ENCODE measurements at regions not wholly inside any gene's neighbourhood (a gene's known extent, or its start where the extent isn't known, plus 50 kb on each side); places are given as distances from the start of the nearest gene placed in this dataset.

GRCh38 chr1:232872284-232872683, 67.1 kb downstream of the MAP10 start:
- H3K36me3 ChIP-seq (ENCODE audit: control insufficient read depth in 4 of 4, insufficient read depth in 3 of 4, low read depth in 1 of 4, low read length in 3 of 4), result no peaks in the 10 kb centered on the region
- WGBS, result 96% methylated on average over 3 of the region's 3 CpGs
- H3K27ac ChIP-seq (ENCODE audit: low read depth in 1 of 2, low read length in 2 of 2), result no peak overlapping the region
- no peak for TF ChIP-seq FOXA2 (IDR thresholded peaks at IDR 0.05)
- TF ChIP-seq SP1 (IDR thresholded peaks at IDR 0.05), result no peak
- TF ChIP-seq HNF4G (IDR thresholded peaks at IDR 0.05), result no peak
- TF ChIP-seq YY1 (IDR thresholded peaks at IDR 0.05), result no peak
- TF ChIP-seq ATF3 (IDR thresholded peaks at IDR 0.05), result no peak
- no peak for TF ChIP-seq RXRA (IDR thresholded peaks at IDR 0.05)
- no peak for TF ChIP-seq EGR1 (IDR thresholded peaks at IDR 0.05; ENCODE audit: low read depth in 2 of 2)
- TF ChIP-seq REST (IDR thresholded peaks at IDR 0.05), result no peak
- no peak for TF ChIP-seq TAF1 (conservative IDR thresholded peaks at IDR 0.05)
- TF ChIP-seq, protein P1, sequence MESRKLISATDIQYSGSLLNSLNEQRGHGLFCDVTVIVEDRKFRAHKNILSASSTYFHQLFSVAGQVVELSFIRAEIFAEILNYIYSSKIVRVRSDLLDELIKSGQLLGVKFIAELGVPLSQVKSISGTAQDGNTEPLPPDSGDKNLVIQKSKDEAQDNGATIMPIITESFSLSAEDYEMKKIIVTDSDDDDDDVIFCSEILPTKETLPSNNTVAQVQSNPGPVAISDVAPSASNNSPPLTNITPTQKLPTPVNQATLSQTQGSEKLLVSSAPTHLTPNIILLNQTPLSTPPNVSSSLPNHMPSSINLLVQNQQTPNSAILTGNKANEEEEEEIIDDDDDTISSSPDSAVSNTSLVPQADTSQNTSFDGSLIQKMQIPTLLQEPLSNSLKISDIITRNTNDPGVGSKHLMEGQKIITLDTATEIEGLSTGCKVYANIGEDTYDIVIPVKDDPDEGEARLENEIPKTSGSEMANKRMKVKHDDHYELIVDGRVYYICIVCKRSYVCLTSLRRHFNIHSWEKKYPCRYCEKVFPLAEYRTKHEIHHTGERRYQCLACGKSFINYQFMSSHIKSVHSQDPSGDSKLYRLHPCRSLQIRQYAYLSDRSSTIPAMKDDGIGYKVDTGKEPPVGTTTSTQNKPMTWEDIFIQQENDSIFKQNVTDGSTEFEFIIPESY (IDR thresholded peaks at IDR 0.05), result no peak
- TF ChIP-seq MAX (IDR thresholded peaks at IDR 0.05), result no peak
- no peak for TF ChIP-seq HNF4A (conservative IDR thresholded peaks at IDR 0.05)
- TF ChIP-seq FOXA1 (IDR thresholded peaks at IDR 0.05), result no peak
- TF ChIP-seq, protein P2, sequence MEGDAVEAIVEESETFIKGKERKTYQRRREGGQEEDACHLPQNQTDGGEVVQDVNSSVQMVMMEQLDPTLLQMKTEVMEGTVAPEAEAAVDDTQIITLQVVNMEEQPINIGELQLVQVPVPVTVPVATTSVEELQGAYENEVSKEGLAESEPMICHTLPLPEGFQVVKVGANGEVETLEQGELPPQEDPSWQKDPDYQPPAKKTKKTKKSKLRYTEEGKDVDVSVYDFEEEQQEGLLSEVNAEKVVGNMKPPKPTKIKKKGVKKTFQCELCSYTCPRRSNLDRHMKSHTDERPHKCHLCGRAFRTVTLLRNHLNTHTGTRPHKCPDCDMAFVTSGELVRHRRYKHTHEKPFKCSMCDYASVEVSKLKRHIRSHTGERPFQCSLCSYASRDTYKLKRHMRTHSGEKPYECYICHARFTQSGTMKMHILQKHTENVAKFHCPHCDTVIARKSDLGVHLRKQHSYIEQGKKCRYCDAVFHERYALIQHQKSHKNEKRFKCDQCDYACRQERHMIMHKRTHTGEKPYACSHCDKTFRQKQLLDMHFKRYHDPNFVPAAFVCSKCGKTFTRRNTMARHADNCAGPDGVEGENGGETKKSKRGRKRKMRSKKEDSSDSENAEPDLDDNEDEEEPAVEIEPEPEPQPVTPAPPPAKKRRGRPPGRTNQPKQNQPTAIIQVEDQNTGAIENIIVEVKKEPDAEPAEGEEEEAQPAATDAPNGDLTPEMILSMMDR (IDR thresholded peaks at IDR 0.05; ENCODE audit: low read depth, low read length, missing input control), result no peak
- no peak for TF ChIP-seq NR2F2 (IDR thresholded peaks at IDR 0.05)
- no peak overlapping the region for H3K4me3 ChIP-seq (ENCODE audit: low read depth in 1 of 3, low read length in 3 of 3)
- H3K4me1 ChIP-seq (ENCODE audit: control insufficient read depth in 4 of 4, insufficient read depth in 4 of 4, low read length in 3 of 4), result peaks cover 0 to 9% (median 5%) of the 10 kb centered on the region in 4 donors
- H3K9ac ChIP-seq (ENCODE audit: low read depth in 1 of 2, low read length in 2 of 2), result no peak overlapping the region
- no peak for DNase-seq (ENCODE audit: low spot score)
- no peaks in the 10 kb centered on the region for H3K9me3 ChIP-seq (ENCODE audit: control insufficient read depth in 4 of 4, low read length in 3 of 4)
- no peaks in the 10 kb centered on the region for H3K27me3 ChIP-seq (ENCODE audit: control insufficient read depth in 4 of 4, insufficient read depth in 4 of 4, low read length in 3 of 4)

DNA sequence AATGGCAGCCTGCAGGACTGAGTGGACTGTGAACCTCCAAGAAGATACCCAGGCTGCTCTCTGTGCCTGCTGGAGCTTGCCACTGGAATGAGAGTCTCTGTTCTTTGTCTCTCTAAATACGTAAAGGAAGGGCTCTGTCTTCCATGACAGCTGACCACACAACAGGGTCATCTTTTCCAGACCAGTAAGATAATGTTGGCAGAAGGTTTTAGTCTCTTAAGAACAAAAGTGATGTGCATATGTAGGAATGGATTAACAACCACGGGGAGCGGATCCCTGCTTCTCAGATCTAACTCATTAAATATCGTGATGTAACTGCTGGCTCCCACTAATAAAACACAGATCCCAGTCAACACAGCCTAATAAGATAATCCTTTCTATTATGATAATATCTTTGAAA, 67.5 kb downstream of the MAP10 start:
- H3K36me3 ChIP-seq (ENCODE audit: control insufficient read depth in 4 of 4, insufficient read depth in 3 of 4, low read depth in 1 of 4, low read length in 3 of 4), result no peaks in the 10 kb centered on the region
- no peak overlapping the region for H3K27ac ChIP-seq (ENCODE audit: low read depth in 1 of 2, low read length in 2 of 2)
- no peak overlapping the region for H3K9ac ChIP-seq (ENCODE audit: low read depth in 1 of 2, low read length in 2 of 2)
- peaks cover 0 to 9% (median 5%) of the 10 kb centered on the region in 4 donors for H3K4me1 ChIP-seq (ENCODE audit: control insufficient read depth in 4 of 4, insufficient read depth in 4 of 4, low read length in 3 of 4)
- DNase-seq (ENCODE audit: low spot score), result no peak
- H3K27me3 ChIP-seq (ENCODE audit: control insufficient read depth in 4 of 4, insufficient read depth in 4 of 4, low read length in 3 of 4), result no peaks in the 10 kb centered on the region
- no peak overlapping the region for H3K4me3 ChIP-seq (ENCODE audit: low read depth in 1 of 3, low read length in 3 of 3)
- 89% methylated on average over 4 of the region's 4 CpGs for WGBS
- H3K9me3 ChIP-seq (ENCODE audit: control insufficient read depth in 4 of 4, low read length in 3 of 4), result no peaks in the 10 kb centered on the region
- no peak for TF ChIP-seq REST (IDR thresholded peaks at IDR 0.05)
- TF ChIP-seq, protein P2 (IDR thresholded peaks at IDR 0.05; ENCODE audit: low read depth, low read length, missing input control), result no peak
- no peak for TF ChIP-seq NR2F2 (IDR thresholded peaks at IDR 0.05)
- TF ChIP-seq GABPA (IDR thresholded peaks at IDR 0.05 in 1 of 2, conservative IDR thresholded peaks at IDR 0.05 in 1 of 2), result no peak
- TF ChIP-seq JUND (IDR thresholded peaks at IDR 0.05), result no peak
- no peak for TF ChIP-seq RAD21 (IDR thresholded peaks at IDR 0.05)
- no peak for TF ChIP-seq RXRA (IDR thresholded peaks at IDR 0.05)
- TF ChIP-seq YY1 (IDR thresholded peaks at IDR 0.05), result no peak
- no peak for TF ChIP-seq FOXA2 (IDR thresholded peaks at IDR 0.05)
- TF ChIP-seq HNF4G (IDR thresholded peaks at IDR 0.05), result no peak
- TF ChIP-seq MAX (IDR thresholded peaks at IDR 0.05), result no peak
- TF ChIP-seq HNF4A (conservative IDR thresholded peaks at IDR 0.05), result no peak
- no peak for TF ChIP-seq TAF1 (conservative IDR thresholded peaks at IDR 0.05)
- no peak for TF ChIP-seq SP1 (IDR thresholded peaks at IDR 0.05)
